Effector memory CD8-positive, alpha-beta T cell (primary cell): ENCODE measurements at regions not wholly inside any gene's neighbourhood (a gene's known extent, or its start where the extent isn't known, plus 50 kb on each side); places are given as distances from the start of the nearest gene placed in this dataset.

Experiments used
- ATAC-seq: fragments of 150-1000 bp; cut with Tn5 transposase; replicated peaks from 2 replicates; pipeline ENCODE4 v1.10.0; 2021; ENCODE audit warnings: mild to moderate bottlenecking, moderate library complexity
- DNase-seq, 3 experiments: peaks; one replicate each; pipeline ENCODE4 v3.0.0; 2021
- H3K27ac Mint-ChIP-seq, 2 donors: one replicate each; pipeline ENCODE4 v1.8.0; 2022; ENCODE audit warnings: mild to moderate bottlenecking in 2 of 2, mixed read lengths in 2 of 2, moderate library complexity in 2 of 2
- H3K27me3 Mint-ChIP-seq, 2 donors: one replicate each; pipeline ENCODE4 v1.8.0; 2022; ENCODE audit warnings: mixed read lengths in 2 of 2
- H3K36me3 Mint-ChIP-seq: one replicate; pipeline ENCODE4 v1.8.0; 2022; ENCODE audit warnings: mild to moderate bottlenecking, moderate library complexity, mixed read lengths; ENCODE audit not compliant: insufficient read depth
- H3K4me1 Mint-ChIP-seq, 2 donors: one replicate each; pipeline ENCODE4 v1.8.0; 2022; ENCODE audit warnings: low read depth in 2 of 2, mixed read lengths in 2 of 2
- H3K4me3 Mint-ChIP-seq, 2 donors: one replicate each; pipeline ENCODE4 v1.8.0; 2022; ENCODE audit warnings: mild to moderate bottlenecking in 2 of 2, mixed read lengths in 2 of 2, moderate library complexity in 2 of 2
- H3K9me3 Mint-ChIP-seq, 2 donors: one replicate each; pipeline ENCODE4 v1.8.0; 2022; ENCODE audit warnings: mixed read lengths in 2 of 2

DNA sequence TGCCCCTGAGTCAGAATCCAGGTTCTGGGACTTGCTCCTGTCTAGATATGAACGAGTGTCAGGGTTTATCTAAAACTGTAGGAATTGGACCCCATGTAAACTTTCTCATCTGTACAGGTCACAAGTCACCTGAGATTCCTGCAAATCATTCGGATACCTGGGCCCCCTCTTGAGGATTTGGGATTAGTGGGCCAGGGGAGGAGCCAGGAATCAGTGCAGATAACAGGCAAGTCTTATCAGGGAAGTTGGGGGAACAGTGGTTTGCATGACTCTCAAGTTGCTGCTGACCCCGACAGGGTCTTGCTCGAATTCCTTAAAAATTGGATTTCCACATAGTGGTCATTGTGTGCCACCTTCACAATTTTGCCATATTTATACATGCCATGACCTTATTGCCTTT, 188.4 kb upstream of the LYZL1 start:
- ATAC-seq: no peak
- H3K4me3 Mint-ChIP-seq: no peak overlapping the region
- DNase-seq: no peak
- no peak overlapping the region for H3K27ac Mint-ChIP-seq
- H3K9me3 Mint-ChIP-seq: peaks cover 0 to 4% of the 10 kb centered on the region in 2 donors
- no peaks in the 10 kb centered on the region for H3K4me1 Mint-ChIP-seq
- peaks cover 12 to 41% of the 10 kb centered on the region in 2 donors for H3K27me3 Mint-ChIP-seq
- no peaks in the 10 kb centered on the region for H3K36me3 Mint-ChIP-seq

DNA sequence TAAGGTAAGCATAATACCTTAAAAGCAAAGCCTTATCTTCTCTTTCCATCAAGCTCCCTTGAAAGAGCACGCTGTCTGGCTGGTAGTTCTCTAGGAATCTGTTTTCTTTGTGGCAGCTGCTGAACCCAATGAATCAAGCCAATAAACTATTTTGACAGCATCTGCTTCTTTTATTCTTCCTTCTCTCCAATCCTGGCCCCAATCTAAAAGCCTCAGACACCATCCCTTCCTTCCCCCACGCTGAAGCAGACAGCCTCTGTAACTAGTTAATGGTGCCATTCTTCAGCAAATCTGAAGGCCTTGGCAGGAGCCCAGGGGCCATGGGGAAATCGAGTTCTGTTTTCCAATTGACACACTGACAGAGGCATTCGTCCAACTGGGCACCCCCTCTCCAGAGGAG, 186.6 kb upstream of the LYZL1 start:
- no peak overlapping the region for H3K4me3 Mint-ChIP-seq
- DNase-seq: no peak
- peaks cover 0 to 6% of the 10 kb centered on the region in 2 donors for H3K9me3 Mint-ChIP-seq
- peaks cover 12 to 41% of the 10 kb centered on the region in 2 donors for H3K27me3 Mint-ChIP-seq
- H3K4me1 Mint-ChIP-seq: no peaks in the 10 kb centered on the region
- H3K27ac Mint-ChIP-seq: no peak overlapping the region
- H3K36me3 Mint-ChIP-seq: no peaks in the 10 kb centered on the region
- ATAC-seq: no peak

DNA sequence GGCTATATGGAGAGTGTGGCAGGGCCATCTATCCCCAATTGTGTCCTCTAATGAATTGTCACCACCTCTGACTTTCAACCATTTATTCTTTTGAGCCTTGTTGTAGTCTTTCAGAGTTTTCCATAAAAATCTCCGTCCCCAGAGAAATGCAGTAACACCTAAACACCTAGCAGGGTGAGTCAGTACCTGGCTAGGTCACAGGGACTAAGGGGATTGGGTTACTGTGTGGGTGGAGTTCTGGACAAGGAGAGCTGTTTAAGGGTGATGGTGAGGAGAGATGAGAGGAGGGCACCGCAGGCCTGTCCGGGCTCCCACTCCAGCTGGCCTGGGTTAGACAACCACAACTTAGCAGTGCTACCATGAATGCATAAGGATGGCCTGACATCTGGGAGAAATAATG, 186.2 kb upstream of the LYZL1 start:
- Mint-ChIP-seq H3K27ac (no peak overlapping the region), H3K4me3 (no peak overlapping the region), H3K36me3 (no peaks in the 10 kb centered on the region), H3K4me1 (no peaks in the 10 kb centered on the region), H3K9me3 (peaks cover 0 to 6% of the 10 kb centered on the region in 2 donors), H3K27me3 (peaks cover 12 to 41% of the 10 kb centered on the region in 2 donors)
- DNase-seq (no peak), ATAC-seq (no peak)

- no peaks in the 10 kb centered on the region for H3K4me1 Mint-ChIP-seq
- H3K9me3 Mint-ChIP-seq: peaks cover 0 to 8% of the 10 kb centered on the region in 2 donors
- ATAC-seq: no peak
- no peak overlapping the region for H3K4me3 Mint-ChIP-seq
- no peaks in the 10 kb centered on the region for H3K36me3 Mint-ChIP-seq
- no peak overlapping the region for H3K27ac Mint-ChIP-seq
- DNase-seq: no peak
- peaks cover 12 to 41% of the 10 kb centered on the region in 2 donors for H3K27me3 Mint-ChIP-seq
These were observed 184.0 kb upstream of the LYZL1 start for GRCh38 chr10:29104661-29105399.

GRCh38 chr10:29105516-29106215, 183.2 kb upstream of the LYZL1 start:
- Mint-ChIP-seq H3K4me1 (no peaks in the 10 kb centered on the region), H3K36me3 (no peaks in the 10 kb centered on the region), H3K9me3 (peaks cover 0 to 8% of the 10 kb centered on the region in 2 donors), H3K27ac (no peak overlapping the region), H3K4me3 (no peak overlapping the region), H3K27me3 (peaks cover 12 to 34% of the 10 kb centered on the region in 2 donors)
- ATAC-seq (no peak), DNase-seq (no peak)

DNA sequence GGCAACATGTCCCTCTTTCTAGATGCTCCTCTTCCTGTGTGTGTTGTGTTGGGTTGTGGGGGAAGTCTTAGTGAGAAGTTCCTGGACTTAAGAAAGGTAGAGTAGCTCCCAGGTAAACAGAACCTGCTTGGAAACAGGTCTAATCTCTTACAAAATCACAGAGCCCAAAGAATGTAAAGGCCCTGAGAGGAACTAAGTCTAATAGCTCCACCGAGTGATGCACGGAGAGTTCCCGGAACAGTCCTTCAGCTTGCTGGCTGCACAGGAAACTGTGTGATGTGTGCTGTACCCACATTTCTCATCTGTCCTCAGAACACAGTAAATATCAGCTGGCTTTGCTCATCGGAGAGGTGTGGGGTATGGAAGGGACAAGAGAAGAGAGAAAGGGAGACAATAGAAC, 182.6 kb upstream of the LYZL1 start:
- Mint-ChIP-seq H3K4me1 (no peaks in the 10 kb centered on the region), H3K4me3 (no peak overlapping the region), H3K9me3 (peaks cover 0 to 8% of the 10 kb centered on the region in 2 donors), H3K36me3 (no peaks in the 10 kb centered on the region), H3K27me3 (peaks cover 6 to 28% of the 10 kb centered on the region in 2 donors), H3K27ac (no peak overlapping the region)
- DNase-seq: no peak
- ATAC-seq: no peak

DNA sequence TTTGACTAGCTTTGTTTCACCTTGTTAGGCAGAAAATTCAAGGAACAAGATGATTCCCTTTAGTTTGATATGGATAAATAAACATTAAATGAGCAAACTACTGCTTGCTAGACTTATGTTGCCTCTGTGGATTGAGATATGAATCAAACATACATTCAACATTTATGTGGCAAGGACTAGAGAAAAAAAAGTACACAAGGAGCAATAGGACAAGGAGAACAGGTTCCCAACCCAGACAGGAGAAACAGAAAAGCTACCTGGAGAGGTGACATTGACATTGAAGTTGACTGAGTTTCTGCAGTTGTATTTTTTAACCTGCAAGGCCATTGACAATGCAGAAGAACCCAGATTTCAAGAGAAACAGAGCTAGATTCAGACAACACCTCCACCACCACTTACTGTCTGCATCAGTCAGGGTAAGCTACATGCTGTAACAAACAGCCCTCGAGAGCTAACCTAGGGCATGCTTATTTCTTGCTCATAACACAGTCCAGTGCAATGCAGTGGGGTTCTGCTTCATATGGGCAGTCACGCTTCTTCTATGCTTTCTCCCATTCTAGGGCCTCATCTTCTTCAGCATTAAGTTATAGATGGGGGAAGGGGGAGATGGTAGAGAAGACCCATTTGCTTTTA, 180.9 kb upstream of the LYZL1 start:
- H3K36me3 Mint-ChIP-seq: no peaks in the 10 kb centered on the region
- DNase-seq (no peak), ATAC-seq (no peak)
- H3K9me3 Mint-ChIP-seq: peaks cover 6 to 11% of the 10 kb centered on the region in 2 donors
- H3K4me3 Mint-ChIP-seq: no peak overlapping the region
- H3K27ac Mint-ChIP-seq: no peak overlapping the region
- no peaks in the 10 kb centered on the region for H3K4me1 Mint-ChIP-seq
- H3K27me3 Mint-ChIP-seq: peaks cover 4 to 21% of the 10 kb centered on the region in 2 donors

DNA sequence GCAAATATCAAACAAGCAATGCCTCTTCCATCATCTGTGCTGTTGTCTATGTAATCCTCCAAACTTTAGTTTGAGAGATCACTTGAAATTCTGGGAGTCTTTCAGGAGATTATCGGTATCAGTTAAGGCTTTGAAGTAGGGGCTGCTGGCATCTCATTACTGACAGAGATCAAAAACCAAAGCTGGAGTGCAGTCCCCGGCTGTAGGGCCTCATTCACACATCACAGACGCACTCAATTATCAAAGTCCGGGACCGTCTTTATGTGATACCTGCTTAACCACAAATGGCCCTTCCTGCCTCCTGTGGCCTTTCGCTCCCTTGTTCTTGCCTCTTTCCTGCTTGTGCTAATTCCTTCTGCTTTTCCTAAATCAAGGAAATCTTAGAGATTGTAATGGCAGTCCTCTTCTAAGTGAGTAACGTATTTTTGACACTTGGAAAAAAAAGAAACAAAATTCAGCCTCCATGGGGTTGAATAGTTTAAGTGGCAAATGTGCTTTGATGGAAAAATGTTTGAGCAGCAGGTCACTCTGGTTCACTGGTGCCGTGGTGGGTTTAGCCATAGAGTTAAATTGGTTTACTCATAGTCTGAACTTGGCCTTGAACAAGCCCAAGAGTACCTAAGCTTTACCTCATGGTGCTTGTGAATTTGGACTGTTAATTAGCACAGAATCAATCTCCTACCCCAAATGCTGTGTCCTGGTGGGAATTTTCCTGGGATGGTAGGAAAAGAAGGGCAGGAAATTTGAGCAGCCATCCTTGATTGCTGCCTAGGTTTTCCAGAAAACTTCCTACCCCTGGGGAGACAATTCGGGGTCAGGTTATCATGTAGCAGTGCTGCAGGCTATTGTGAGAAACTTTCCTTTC, 178.9 kb upstream of the LYZL1 start:
- H3K27me3 Mint-ChIP-seq: peaks cover 4 to 14% of the 10 kb centered on the region in 2 donors
- no peak for ATAC-seq

DNA sequence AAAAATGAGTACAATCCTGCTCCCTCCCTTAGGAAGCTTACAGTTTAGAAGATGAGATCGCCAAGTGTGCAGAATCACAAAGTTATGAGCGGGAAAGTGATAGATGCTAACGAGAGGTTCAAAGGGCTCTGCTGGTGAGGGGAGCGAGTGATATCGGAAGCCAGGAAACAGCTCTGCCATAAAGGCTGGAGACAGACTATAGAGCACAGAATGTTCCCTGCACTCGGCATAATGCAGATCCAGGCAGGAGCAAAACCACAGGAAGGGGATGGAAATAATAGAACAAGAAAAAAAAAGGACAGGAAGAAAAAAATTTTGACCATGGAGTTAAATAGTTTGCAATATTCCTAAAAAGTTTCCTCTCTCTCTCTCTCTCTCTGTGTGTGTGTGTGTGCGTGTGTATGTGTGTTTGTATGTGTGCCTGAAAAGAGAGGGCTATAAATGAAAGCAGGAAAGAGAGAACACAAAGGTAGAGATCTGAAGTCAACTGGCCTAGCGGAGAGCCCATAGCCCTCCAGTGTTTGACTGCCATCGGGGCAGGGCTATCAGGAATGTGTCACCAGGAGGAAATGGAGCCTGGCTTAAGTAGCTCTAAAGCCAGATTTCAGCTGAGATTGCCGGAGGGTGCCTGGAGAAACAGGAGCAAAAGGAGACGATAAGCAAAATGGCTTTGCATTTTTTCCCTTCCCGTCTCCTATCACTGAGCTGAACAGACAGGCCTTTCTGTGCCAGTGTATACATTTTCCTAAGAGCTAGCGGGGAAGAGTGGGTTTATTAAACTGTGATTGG, 175.8 kb upstream of the LYZL1 start:
- H3K36me3 Mint-ChIP-seq: no peaks in the 10 kb centered on the region
- H3K27ac Mint-ChIP-seq: no peak overlapping the region
- H3K4me3 Mint-ChIP-seq: no peak overlapping the region
- H3K27me3 Mint-ChIP-seq: peaks cover 4 to 14% of the 10 kb centered on the region in 2 donors
- no peaks in the 10 kb centered on the region for H3K4me1 Mint-ChIP-seq
- no peak for DNase-seq
- peaks cover 7 to 8% of the 10 kb centered on the region in 2 donors for H3K9me3 Mint-ChIP-seq
- ATAC-seq: no peak

More for the DNA sequence above, 178.9 kb upstream of the LYZL1 start:
- Mint-ChIP-seq H3K36me3 (no peaks in the 10 kb centered on the region), H3K4me3 (no peak overlapping the region), H3K27ac (no peak overlapping the region), H3K9me3 (peaks cover 8 to 11% of the 10 kb centered on the region in 2 donors), H3K4me1 (no peaks in the 10 kb centered on the region)
- no peak for DNase-seq

DNA sequence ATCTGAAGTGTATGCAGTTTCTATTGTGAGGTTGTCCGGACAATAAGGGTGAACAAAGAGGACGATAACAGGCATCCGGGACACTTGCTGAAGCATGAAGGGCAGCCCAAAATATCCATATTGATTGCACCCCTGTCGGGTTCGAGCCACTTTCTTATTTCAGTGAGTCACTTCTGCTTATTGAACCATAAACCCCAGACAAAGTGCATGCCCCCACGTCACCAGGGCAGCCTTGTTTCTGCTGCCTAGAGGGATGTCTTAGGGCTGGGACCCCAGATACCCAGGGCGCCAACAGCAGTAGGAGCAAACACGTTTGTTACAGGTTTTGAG, 175.3 kb upstream of the LYZL1 start:
- DNase-seq: no peak
- Mint-ChIP-seq H3K9me3 (peaks cover 7 to 8% of the 10 kb centered on the region in 2 donors), H3K27ac (no peak overlapping the region), H3K36me3 (no peaks in the 10 kb centered on the region), H3K4me1 (no peaks in the 10 kb centered on the region), H3K4me3 (no peak overlapping the region), H3K27me3 (peaks cover 4 to 14% of the 10 kb centered on the region in 2 donors)
- ATAC-seq: no peak

DNA sequence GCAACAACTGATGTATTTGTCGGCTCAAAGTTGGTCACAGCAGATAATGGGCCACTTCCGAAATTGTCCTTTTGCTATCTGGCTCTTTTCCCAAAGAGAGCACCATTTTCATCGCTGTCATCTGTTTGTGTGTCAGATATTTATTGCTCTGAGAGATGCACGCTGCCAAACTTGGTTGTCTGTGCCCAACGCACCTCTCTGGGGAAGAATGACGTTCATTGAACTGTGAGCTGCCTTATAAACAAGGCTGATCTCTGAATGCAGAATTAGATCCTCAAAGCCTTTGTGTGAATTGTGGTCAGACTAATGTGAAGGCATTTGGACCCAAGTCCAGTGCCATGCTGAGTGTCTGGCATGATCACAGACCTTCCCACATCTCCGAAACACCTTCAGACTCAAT, 174.7 kb upstream of the LYZL1 start:
- no peaks in the 10 kb centered on the region for H3K36me3 Mint-ChIP-seq
- H3K27me3 Mint-ChIP-seq: peaks cover 4 to 14% of the 10 kb centered on the region in 2 donors
- H3K4me3 Mint-ChIP-seq: no peak overlapping the region
- no peak overlapping the region for H3K27ac Mint-ChIP-seq
- no peak for DNase-seq
- peaks cover 10 to 13% of the 10 kb centered on the region in 2 donors for H3K9me3 Mint-ChIP-seq
- no peak for ATAC-seq
- no peaks in the 10 kb centered on the region for H3K4me1 Mint-ChIP-seq

- Mint-ChIP-seq H3K27ac (no peak overlapping the region), H3K4me3 (no peak overlapping the region), H3K4me1 (no peaks in the 10 kb centered on the region), H3K36me3 (no peaks in the 10 kb centered on the region), H3K9me3 (peaks cover 7 to 10% of the 10 kb centered on the region in 2 donors), H3K27me3 (peaks cover 1 to 10% of the 10 kb centered on the region in 2 donors)
- DNase-seq (no peak), ATAC-seq (no peak)
These were observed 171.1 kb upstream of the LYZL1 start for GRCh38 chr10:29117781-29118180.
